Heart left ventricle (tissue), 16 donors: ENCODE measurements at regions not wholly inside any gene's neighbourhood (a gene's known extent, or its start where the extent isn't known, plus 50 kb on each side); places are given as distances from the start of the nearest gene placed in this dataset.

Experiments used
- ATAC-seq, 4 donors: fragments of 200-7000 bp; cut with Tn5 transposase; one replicate each; pipeline ENCODE4 v1.9.1; 2020 to 2022; ENCODE audit warnings: moderate library complexity in 4 of 4, mild to moderate bottlenecking in 3 of 4, moderate number of reproducible peaks in 1 of 4
- DNase-seq, 5 donors: peaks; one replicate each; pipeline ENCODE4 v3.0.0-alpha.2; 2020
- H3K27ac ChIP-seq, 12 donors: fragments of 200-600 bp; sonication (generic) in 4 of 12; one replicate each; pipeline versions ENCODE4 v1.5.0 to v1.8.0; 2016 to 2022; ENCODE audit warnings: mild to moderate bottlenecking in 2 of 12
- H3K27me3 ChIP-seq, 9 donors: fragments of 200-600 bp; sonication (generic) in 2 of 9; one replicate each; pipeline versions ENCODE4 v1.5.1 to v1.8.0; 2016 to 2022; ENCODE audit warnings: mild to moderate bottlenecking in 3 of 9
- H3K36me3 ChIP-seq, 9 donors: fragments of 200-600 bp; sonication (generic) in 2 of 9; one replicate each; pipeline versions ENCODE4 v1.5.0 to v1.8.0; 2018 to 2022; ENCODE audit warnings: mild to moderate bottlenecking in 2 of 9
- H3K4me1 ChIP-seq, 12 donors: fragments of 200-600 bp; sonication (generic) in 4 of 12; one replicate each; pipeline versions ENCODE4 v1.5.0 to v1.8.0; 2016 to 2022; ENCODE audit warnings: mild to moderate bottlenecking in 3 of 12
- H3K4me3 ChIP-seq, 12 donors: fragments of 200-600 bp; sonication (generic) in 4 of 12; one replicate each; pipeline versions ENCODE4 v1.5.0 to v1.8.0; 2017 to 2022; ENCODE audit warnings: mild to moderate bottlenecking in 9 of 12, moderate library complexity in 4 of 12
- H3K9me3 ChIP-seq, 12 donors: fragments of 200-600 bp; sonication (generic) in 4 of 12; one replicate each; pipeline versions ENCODE4 v1.5.0 to v1.8.0; 2016 to 2022; ENCODE audit warnings: mild to moderate bottlenecking in 1 of 12
- POLR2A ChIP-seq, 2 donors: fragments of 450-650 bp; IDR thresholded peaks; one replicate each; pipeline ENCODE4 v1.6.1; 2017; ENCODE audit warnings: antibody characterized with exemption in 2 of 2, mild to moderate bottlenecking in 2 of 2, moderate library complexity in 2 of 2
- WGBS, 4 donors: extraction: QIAGEN DNeasy Blood & Tissue Kit in 2 of 4; methylation state at CpG; one replicate each; pipeline versions ENCODE4 v1.1.5 to v1.1.7; 2013 to 2018; 5-methylcytosine and 5-hydroxymethylcytosine counted together
- intact Hi-C, 10 donors: fragments of 100-400 bp; cut with DNase I; formaldehyde crosslinking; loops; one replicate each; pipeline versions ENCODE4 v1.11.1 to v1.14.2; 2022
- TF ChIP-seq, protein P1 (sequence below), 12 donors: fragments of 200-600 bp; sonication (generic) in 4 of 12; IDR thresholded peaks; one replicate each; pipeline versions ENCODE4 v1.5.0 to v1.8.0; 2018 to 2022; ENCODE audit warnings: antibody characterized with exemption in 12 of 12, mild to moderate bottlenecking in 5 of 12
- donor health status: ischemic (EF 13 %, LVEDD 7.1; RV severe dilation, severe dysfunction).
- donor health status: healthy with polysubstance abuse.
- donor health status: DM: no; HTN: yes; CAD: no.
- donor health status: DM: no; HTN: no; CAD: no.
- donor health status: ischemic (EF 25% LVEDD 6.9; RV normal size, moderate dysfunction).
- donor health status: ischemic (EF 25% LVEDD 5.7; RV mildly dilated, moderate dysfunction).
- donor health status: healthy.
- donor health status: DM: yes; HTN: yes; CAD: no.
- donor health status: ischemic (EF 35%, LVEDD 5.7; RV mildly dilated, moderate dysfunction).
- donor health status: nonischemic (EF 11% LVEDD 7.7; RV severe dilation, severe dysfunction).
- donor health status: DM: yes; HTN: yes; CAD: no.
- donor health status: PGD.
- donor health status: ischemic (EF 29% LVEDD 5.4; RV normal size, mild dysfunction).
- donor health status: nonischemic (EF 23%, LVEDD 6.1; RV moderate dilation, normal function).

DNA sequence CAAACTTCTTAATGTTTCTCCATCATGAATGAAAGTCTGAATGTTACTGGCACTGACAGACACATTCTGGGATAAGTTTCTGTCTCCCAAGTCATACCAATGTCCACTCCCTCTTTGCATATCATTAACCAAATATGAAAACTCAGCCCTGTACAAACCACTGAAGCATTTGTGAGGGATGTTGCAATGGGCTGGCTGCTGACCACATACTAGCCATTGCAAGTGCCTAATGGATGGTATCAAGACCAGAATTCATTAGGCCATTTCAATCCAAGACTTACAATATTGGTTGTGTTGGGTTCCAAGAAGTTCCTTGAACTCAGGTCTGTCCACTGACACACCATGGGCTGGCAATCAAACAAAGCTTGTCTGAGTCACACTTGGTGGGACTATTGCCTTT is 73.8 kb downstream of the CBLN2 start:
- Histone ChIP-seq H3K4me3 (no peak overlapping the region), H3K4me1 (no peaks in the 10 kb centered on the region), H3K36me3 (no peaks in the 10 kb centered on the region), H3K27me3 (no peaks in the 10 kb centered on the region), H3K9me3 (peaks cover 0 to 5% (median 0%) of the 10 kb centered on the region in 12 donors), H3K27ac (no peak overlapping the region)
- ATAC-seq (no peak), DNase-seq (no peak)
- intact Hi-C loops, result no loop called here
- TF ChIP-seq, protein P1, sequence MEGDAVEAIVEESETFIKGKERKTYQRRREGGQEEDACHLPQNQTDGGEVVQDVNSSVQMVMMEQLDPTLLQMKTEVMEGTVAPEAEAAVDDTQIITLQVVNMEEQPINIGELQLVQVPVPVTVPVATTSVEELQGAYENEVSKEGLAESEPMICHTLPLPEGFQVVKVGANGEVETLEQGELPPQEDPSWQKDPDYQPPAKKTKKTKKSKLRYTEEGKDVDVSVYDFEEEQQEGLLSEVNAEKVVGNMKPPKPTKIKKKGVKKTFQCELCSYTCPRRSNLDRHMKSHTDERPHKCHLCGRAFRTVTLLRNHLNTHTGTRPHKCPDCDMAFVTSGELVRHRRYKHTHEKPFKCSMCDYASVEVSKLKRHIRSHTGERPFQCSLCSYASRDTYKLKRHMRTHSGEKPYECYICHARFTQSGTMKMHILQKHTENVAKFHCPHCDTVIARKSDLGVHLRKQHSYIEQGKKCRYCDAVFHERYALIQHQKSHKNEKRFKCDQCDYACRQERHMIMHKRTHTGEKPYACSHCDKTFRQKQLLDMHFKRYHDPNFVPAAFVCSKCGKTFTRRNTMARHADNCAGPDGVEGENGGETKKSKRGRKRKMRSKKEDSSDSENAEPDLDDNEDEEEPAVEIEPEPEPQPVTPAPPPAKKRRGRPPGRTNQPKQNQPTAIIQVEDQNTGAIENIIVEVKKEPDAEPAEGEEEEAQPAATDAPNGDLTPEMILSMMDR (IDR thresholded peaks at IDR 0.05), result no peak
- TF ChIP-seq POLR2A (IDR thresholded peaks at IDR 0.05), result no peak

- ATAC-seq (no peak), DNase-seq (no peak)
- 49 to 61% (median 57%) methylated on average over 4 of the region's 4 CpGs for WGBS, 4 donors
- Histone ChIP-seq H3K27ac (no peak overlapping the region), H3K36me3 (no peaks in the 10 kb centered on the region), H3K9me3 (peaks cover 0 to 12% (median 0%) of the 10 kb centered on the region in 12 donors), H3K4me3 (no peak overlapping the region), H3K4me1 (no peaks in the 10 kb centered on the region), H3K27me3 (no peaks in the 10 kb centered on the region)
- TF ChIP-seq, protein P1 (IDR thresholded peaks at IDR 0.05), result no peak
- no peak for TF ChIP-seq POLR2A (IDR thresholded peaks at IDR 0.05)
- intact Hi-C loops, result no loop called here
Measured at GRCh38 chr18:72468021-72468710, 76.0 kb downstream of the CBLN2 start.

- Histone ChIP-seq H3K9me3 (peaks cover 0 to 6% (median 0%) of the 10 kb centered on the region in 12 donors), H3K27ac (no peak overlapping the region), H3K4me1 (no peaks in the 10 kb centered on the region), H3K27me3 (no peaks in the 10 kb centered on the region), H3K4me3 (no peak overlapping the region), H3K36me3 (no peaks in the 10 kb centered on the region)
- intact Hi-C loops, result no loop called here
- WGBS, 4 donors, result 40 to 46% (median 43%) methylated on average over 1 of the region's 1 CpG
- no peak for TF ChIP-seq POLR2A (IDR thresholded peaks at IDR 0.05)
- TF ChIP-seq, protein P1 (IDR thresholded peaks at IDR 0.05), result no peak
- DNase-seq (no peak), ATAC-seq (no peak)
Measured at GRCh38 chr18:72460210-72460680, 83.9 kb downstream of the CBLN2 start.

DNA sequence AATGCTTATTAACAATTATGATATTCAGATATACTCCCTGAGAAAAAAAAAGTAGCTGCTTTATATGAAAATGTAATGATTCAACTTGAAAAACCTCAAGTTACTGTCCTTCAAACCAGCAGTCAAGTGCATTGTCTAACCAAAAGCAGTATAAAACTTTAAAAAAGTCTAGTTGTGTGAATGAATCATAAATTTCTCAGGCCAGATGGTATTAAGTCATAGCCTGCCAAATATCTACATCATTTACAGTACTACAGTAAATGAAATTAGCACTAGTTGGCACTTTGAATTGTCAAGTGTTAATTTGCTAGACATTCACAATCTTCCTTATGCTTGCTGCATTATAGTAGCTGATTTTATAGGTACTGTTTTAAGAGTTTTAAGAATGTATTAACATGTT is 85.9 kb downstream of the CBLN2 start:
- ATAC-seq (no peak), DNase-seq (no peak)
- TF ChIP-seq, protein P1 (IDR thresholded peaks at IDR 0.05), result no peak
- TF ChIP-seq POLR2A (IDR thresholded peaks at IDR 0.05), result no peak

More for the DNA sequence above, 85.9 kb downstream of the CBLN2 start:
- Histone ChIP-seq H3K27ac (no peak overlapping the region), H3K36me3 (no peaks in the 10 kb centered on the region), H3K9me3 (no peaks in the 10 kb centered on the region), H3K27me3 (no peaks in the 10 kb centered on the region), H3K4me3 (no peak overlapping the region), H3K4me1 (no peaks in the 10 kb centered on the region)
- intact Hi-C loops, result no loop called here
